ENCODE measurements at regions not wholly inside any gene's neighbourhood (a gene's known extent, or its start where the extent isn't known, plus 50 kb on each side); places are given as distances from the start of the nearest gene placed in this dataset.

- H3K4me1 ChIP-seq, result no peaks in the 10 kb centered on the region
- no peak overlapping the region for H3K4me3 ChIP-seq (ENCODE audit: low read depth, low read length)
- DNase-seq, result no peak
- H3K9me3 ChIP-seq, result no peaks in the 10 kb centered on the region
- no peaks in the 10 kb centered on the region for H3K36me3 ChIP-seq
- no peak for TF ChIP-seq CTCF (IDR thresholded peaks at IDR 0.05; ENCODE audit: low read depth, low read length)
- H3K27me3 ChIP-seq, result peaks cover 57% of the 10 kb centered on the region
Observed at GRCh38 chr15:59941612-59942011, 62.5 kb upstream of the FOXB1 start.

GRCh38 chr15:59940928-59941327 lies 63.2 kb upstream of the FOXB1 start:
- Histone ChIP-seq H3K27me3 (peaks cover 57% of the 10 kb centered on the region), H3K36me3 (no peaks in the 10 kb centered on the region), H3K4me3 (ENCODE audit: low read depth, low read length) (no peak overlapping the region), H3K9me3 (no peaks in the 10 kb centered on the region), H3K4me1 (no peaks in the 10 kb centered on the region)
- DNase-seq, result no peak
- TF ChIP-seq CTCF (IDR thresholded peaks at IDR 0.05; ENCODE audit: low read depth, low read length), result no peak

- no peak for DNase-seq
- H3K36me3 ChIP-seq, result no peaks in the 10 kb centered on the region
- H3K4me1 ChIP-seq, result no peaks in the 10 kb centered on the region
- peaks cover 57% of the 10 kb centered on the region for H3K27me3 ChIP-seq
- no peaks in the 10 kb centered on the region for H3K9me3 ChIP-seq
- no peak overlapping the region for H3K4me3 ChIP-seq (ENCODE audit: low read depth, low read length)
- no peak for TF ChIP-seq CTCF (IDR thresholded peaks at IDR 0.05; ENCODE audit: low read depth, low read length)
Observed at GRCh38 chr15:59940456-59940855, 63.7 kb upstream of the FOXB1 start.

GRCh38 chr15:59936741-59937140 lies 67.4 kb upstream of the FOXB1 start:
- H3K9me3 ChIP-seq, result no peaks in the 10 kb centered on the region
- H3K27me3 ChIP-seq, result peaks cover 59% of the 10 kb centered on the region
- no peaks in the 10 kb centered on the region for H3K4me1 ChIP-seq
- no peaks in the 10 kb centered on the region for H3K36me3 ChIP-seq
- DNase-seq, result no peak
- TF ChIP-seq CTCF (IDR thresholded peaks at IDR 0.05; ENCODE audit: low read depth, low read length), result no peak
- no peak overlapping the region for H3K4me3 ChIP-seq (ENCODE audit: low read depth, low read length)

GRCh38 chr15:59933607-59934006 lies 70.5 kb upstream of the FOXB1 start:
- H3K9me3 ChIP-seq, result no peaks in the 10 kb centered on the region
- H3K36me3 ChIP-seq, result no peaks in the 10 kb centered on the region
- no peak for DNase-seq
- TF ChIP-seq CTCF (IDR thresholded peaks at IDR 0.05; ENCODE audit: low read depth, low read length), result no peak
- no peaks in the 10 kb centered on the region for H3K4me1 ChIP-seq
- peaks cover 60% of the 10 kb centered on the region for H3K27me3 ChIP-seq
- no peak overlapping the region for H3K4me3 ChIP-seq (ENCODE audit: low read depth, low read length)

GRCh38 chr15:59931646-59932261 lies 72.4 kb upstream of the FOXB1 start:
- no peak overlapping the region for H3K4me3 ChIP-seq (ENCODE audit: low read depth, low read length)
- H3K27me3 ChIP-seq, result peaks cover 65% of the 10 kb centered on the region
- no peaks in the 10 kb centered on the region for H3K9me3 ChIP-seq
- H3K4me1 ChIP-seq, result no peaks in the 10 kb centered on the region
- no peaks in the 10 kb centered on the region for H3K36me3 ChIP-seq
- TF ChIP-seq CTCF (IDR thresholded peaks at IDR 0.05; ENCODE audit: low read depth, low read length), result no peak
- DNase-seq, result no peak
